ENCODE measurements at regions not wholly inside any gene's neighbourhood (a gene's known extent, or its start where the extent isn't known, plus 50 kb on each side); places are given as distances from the start of the nearest gene placed in this dataset.

GRCh38 chr4:59630235-59630634, 1569.9 kb upstream of the ADGRL3 start:
- TF ChIP-seq CTCF (conservative IDR thresholded peaks at IDR 0.05; ENCODE audit: low read depth in 2 of 2): no peak
- TF ChIP-seq, protein P1, sequence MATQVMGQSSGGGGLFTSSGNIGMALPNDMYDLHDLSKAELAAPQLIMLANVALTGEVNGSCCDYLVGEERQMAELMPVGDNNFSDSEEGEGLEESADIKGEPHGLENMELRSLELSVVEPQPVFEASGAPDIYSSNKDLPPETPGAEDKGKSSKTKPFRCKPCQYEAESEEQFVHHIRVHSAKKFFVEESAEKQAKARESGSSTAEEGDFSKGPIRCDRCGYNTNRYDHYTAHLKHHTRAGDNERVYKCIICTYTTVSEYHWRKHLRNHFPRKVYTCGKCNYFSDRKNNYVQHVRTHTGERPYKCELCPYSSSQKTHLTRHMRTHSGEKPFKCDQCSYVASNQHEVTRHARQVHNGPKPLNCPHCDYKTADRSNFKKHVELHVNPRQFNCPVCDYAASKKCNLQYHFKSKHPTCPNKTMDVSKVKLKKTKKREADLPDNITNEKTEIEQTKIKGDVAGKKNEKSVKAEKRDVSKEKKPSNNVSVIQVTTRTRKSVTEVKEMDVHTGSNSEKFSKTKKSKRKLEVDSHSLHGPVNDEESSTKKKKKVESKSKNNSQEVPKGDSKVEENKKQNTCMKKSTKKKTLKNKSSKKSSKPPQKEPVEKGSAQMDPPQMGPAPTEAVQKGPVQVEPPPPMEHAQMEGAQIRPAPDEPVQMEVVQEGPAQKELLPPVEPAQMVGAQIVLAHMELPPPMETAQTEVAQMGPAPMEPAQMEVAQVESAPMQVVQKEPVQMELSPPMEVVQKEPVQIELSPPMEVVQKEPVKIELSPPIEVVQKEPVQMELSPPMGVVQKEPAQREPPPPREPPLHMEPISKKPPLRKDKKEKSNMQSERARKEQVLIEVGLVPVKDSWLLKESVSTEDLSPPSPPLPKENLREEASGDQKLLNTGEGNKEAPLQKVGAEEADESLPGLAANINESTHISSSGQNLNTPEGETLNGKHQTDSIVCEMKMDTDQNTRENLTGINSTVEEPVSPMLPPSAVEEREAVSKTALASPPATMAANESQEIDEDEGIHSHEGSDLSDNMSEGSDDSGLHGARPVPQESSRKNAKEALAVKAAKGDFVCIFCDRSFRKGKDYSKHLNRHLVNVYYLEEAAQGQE (IDR thresholded peaks at IDR 0.05; ENCODE audit: unreplicated experiment): no peak
- no peak for TF ChIP-seq EZH2 (IDR thresholded peaks at IDR 0.05; ENCODE audit: low read depth, unreplicated experiment)
- no peak for TF ChIP-seq POLR2AphosphoS5 (IDR thresholded peaks at IDR 0.05; ENCODE audit: low read depth)
- TF ChIP-seq CREB1 (CRISPR knock-in tag; IDR thresholded peaks at IDR 0.05; ENCODE audit: low read depth): no peak
